IPS-15b (cell line): ENCODE measurements at regions not wholly inside any gene's neighbourhood (a gene's known extent, or its start where the extent isn't known, plus 50 kb on each side); places are given as distances from the start of the nearest gene placed in this dataset.

Experiments
- H3K27me3 ChIP-seq: one replicate; pipeline ENCODE4 v1.6.1; 2013; ENCODE audit warnings: low read length; ENCODE audit not compliant: control insufficient read depth, insufficient read depth
- H3K36me3 ChIP-seq: one replicate; pipeline ENCODE4 v1.6.1; 2013; ENCODE audit warnings: low read length; ENCODE audit not compliant: control insufficient read depth, insufficient read depth
- H3K4me1 ChIP-seq: one replicate; pipeline ENCODE4 v1.6.1; 2013; ENCODE audit warnings: mild to moderate bottlenecking, low read length; ENCODE audit not compliant: control insufficient read depth, insufficient read depth
- H3K4me3 ChIP-seq: one replicate; pipeline ENCODE4 v1.5.1; 2013; ENCODE audit warnings: low read depth, low read length
- H3K9ac ChIP-seq: one replicate; pipeline ENCODE4 v1.6.1; 2013; ENCODE audit warnings: low read depth, mild to moderate bottlenecking, low read length
- H3K9me3 ChIP-seq: one replicate; pipeline ENCODE4 v1.6.1; 2013; ENCODE audit warnings: mild to moderate bottlenecking, low read length; ENCODE audit not compliant: control insufficient read depth, insufficient read depth

DNA sequence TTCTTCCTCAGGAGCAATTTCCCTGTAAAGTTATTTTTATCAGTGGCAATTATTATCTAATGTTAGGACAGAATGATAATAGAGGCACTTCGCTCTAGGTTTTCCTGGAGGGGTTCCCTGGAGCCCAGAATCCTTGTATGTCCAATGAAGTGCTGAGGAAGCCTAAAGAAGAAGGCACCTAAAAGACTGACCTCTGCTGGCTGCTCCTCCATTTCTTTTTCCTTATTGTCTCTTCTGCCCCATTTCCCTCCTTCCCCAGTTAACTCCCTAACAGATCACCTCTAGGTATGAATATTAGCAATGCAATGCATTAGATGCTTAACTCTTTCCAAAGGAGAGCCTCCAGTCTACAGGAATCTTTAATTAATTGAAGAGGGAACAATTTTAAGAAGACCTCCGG is 985.4 kb downstream of the DIAPH3 start:
- Histone ChIP-seq H3K9ac (no peak overlapping the region), H3K36me3 (no peaks in the 10 kb centered on the region), H3K27me3 (no peaks in the 10 kb centered on the region), H3K4me3 (no peak overlapping the region), H3K9me3 (no peaks in the 10 kb centered on the region), H3K4me1 (no peaks in the 10 kb centered on the region)

- Histone ChIP-seq H3K4me1 (no peaks in the 10 kb centered on the region), H3K36me3 (no peaks in the 10 kb centered on the region), H3K4me3 (no peak overlapping the region), H3K27me3 (no peaks in the 10 kb centered on the region), H3K9me3 (no peaks in the 10 kb centered on the region), H3K9ac (no peak overlapping the region)
Observed at GRCh38 chr13:59182241-59182640, 981.5 kb downstream of the DIAPH3 start.

DNA sequence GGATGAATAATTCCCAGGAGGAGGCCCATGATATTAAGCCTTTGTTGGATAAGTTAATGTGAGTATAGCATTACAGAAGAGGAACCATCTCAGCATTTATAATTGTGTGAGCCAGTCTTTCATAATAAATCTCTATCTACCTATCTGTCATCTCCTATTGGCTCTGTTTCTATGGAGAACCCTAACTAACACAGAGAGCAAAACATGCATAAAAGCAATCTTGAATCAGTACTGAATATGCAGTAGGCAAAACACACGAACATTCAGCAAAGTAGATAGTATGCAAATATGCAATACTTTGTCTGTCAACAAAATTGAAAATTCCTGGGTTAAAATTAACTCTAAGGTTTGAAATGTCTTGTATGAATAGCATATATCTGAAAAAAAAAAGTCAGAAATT is 966.3 kb downstream of the DIAPH3 start:
- H3K36me3 ChIP-seq: no peaks in the 10 kb centered on the region
- no peak overlapping the region for H3K4me3 ChIP-seq
- H3K9me3 ChIP-seq: no peaks in the 10 kb centered on the region
- no peaks in the 10 kb centered on the region for H3K27me3 ChIP-seq
- no peak overlapping the region for H3K9ac ChIP-seq
- H3K4me1 ChIP-seq: no peaks in the 10 kb centered on the region

GRCh38 chr13:59201841-59202240 is 961.9 kb downstream of the DIAPH3 start:
- no peaks in the 10 kb centered on the region for H3K36me3 ChIP-seq
- no peaks in the 10 kb centered on the region for H3K9me3 ChIP-seq
- H3K27me3 ChIP-seq: no peaks in the 10 kb centered on the region
- H3K4me3 ChIP-seq: no peak overlapping the region
- H3K4me1 ChIP-seq: no peaks in the 10 kb centered on the region
- no peak overlapping the region for H3K9ac ChIP-seq

- Histone ChIP-seq H3K9ac (no peak overlapping the region), H3K27me3 (no peaks in the 10 kb centered on the region), H3K4me1 (no peaks in the 10 kb centered on the region), H3K36me3 (no peaks in the 10 kb centered on the region), H3K9me3 (no peaks in the 10 kb centered on the region), H3K4me3 (no peak overlapping the region)
Observed at GRCh38 chr13:59203855-59204254, 959.9 kb downstream of the DIAPH3 start.

- no peaks in the 10 kb centered on the region for H3K4me1 ChIP-seq
- H3K9me3 ChIP-seq: no peaks in the 10 kb centered on the region
- no peaks in the 10 kb centered on the region for H3K27me3 ChIP-seq
- no peak overlapping the region for H3K4me3 ChIP-seq
- no peaks in the 10 kb centered on the region for H3K36me3 ChIP-seq
- no peak overlapping the region for H3K9ac ChIP-seq
Observed at GRCh38 chr13:59205501-59205900, 958.2 kb downstream of the DIAPH3 start.

DNA sequence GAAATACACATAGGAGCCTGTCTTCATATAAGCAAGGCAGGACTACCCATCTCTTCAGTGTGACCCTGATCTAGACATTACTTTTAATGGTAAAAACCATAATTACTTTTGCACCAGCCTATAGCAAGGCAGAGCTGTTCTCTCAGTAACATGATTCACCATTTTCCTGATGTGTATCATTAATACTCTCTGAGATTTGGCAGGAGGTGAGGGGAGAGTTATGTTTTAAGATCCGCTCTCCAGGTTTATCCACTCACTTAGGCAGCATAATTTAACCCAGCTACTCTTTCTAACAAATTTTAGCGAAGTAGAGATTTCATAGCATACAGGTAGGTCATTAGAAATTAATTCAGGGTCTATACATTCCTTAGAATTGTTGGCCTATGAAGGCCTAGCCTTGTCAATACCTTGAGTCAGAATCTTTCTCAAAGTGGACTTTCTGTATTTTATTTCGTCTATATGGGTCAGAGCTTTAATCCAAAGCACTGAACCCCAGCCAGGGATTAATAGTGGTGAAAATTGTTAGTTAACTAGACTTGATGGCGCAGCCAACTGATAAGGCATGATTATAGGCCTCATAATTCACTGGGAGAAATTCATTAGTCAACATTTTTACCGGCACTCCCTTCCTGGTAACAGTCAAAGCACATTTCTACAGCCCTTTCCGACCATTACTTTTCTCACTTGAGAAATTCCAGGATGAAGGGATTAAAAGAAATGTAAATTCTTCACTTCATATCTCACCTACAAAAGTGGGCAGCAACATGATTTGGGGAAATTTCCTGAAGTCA is 955.1 kb downstream of the DIAPH3 start:
- Histone ChIP-seq H3K4me3 (no peak overlapping the region), H3K9ac (no peak overlapping the region), H3K4me1 (no peaks in the 10 kb centered on the region), H3K9me3 (no peaks in the 10 kb centered on the region), H3K36me3 (no peaks in the 10 kb centered on the region), H3K27me3 (no peaks in the 10 kb centered on the region)

GRCh38 chr13:59210543-59210942 is 953.2 kb downstream of the DIAPH3 start:
- Histone ChIP-seq H3K27me3 (no peaks in the 10 kb centered on the region), H3K36me3 (no peaks in the 10 kb centered on the region), H3K9ac (no peak overlapping the region), H3K4me1 (no peaks in the 10 kb centered on the region), H3K4me3 (no peak overlapping the region), H3K9me3 (no peaks in the 10 kb centered on the region)

DNA sequence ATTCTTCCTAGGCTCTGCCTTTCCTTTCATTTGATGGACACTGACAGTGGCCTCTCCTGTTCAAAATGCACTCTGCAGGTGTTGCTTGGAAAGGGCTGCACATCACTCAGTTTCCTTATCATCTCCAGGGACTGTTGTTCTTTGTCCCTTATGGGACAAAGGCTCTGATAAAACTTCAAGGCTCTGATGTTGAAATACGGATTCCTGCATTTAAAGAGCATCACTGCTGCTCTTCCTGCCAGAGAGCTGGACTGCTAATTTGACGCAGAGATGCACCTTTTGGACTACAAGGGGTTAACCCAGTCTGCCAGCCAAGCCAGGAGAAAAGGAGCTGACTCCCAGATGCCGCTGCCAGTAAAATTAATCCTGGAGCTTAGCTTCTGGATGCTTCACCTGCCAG is 952.1 kb downstream of the DIAPH3 start:
- H3K9ac ChIP-seq: no peak overlapping the region
- no peaks in the 10 kb centered on the region for H3K36me3 ChIP-seq
- H3K9me3 ChIP-seq: no peaks in the 10 kb centered on the region

GRCh38 chr13:59229401-59229800 is 934.3 kb downstream of the DIAPH3 start:
- Histone ChIP-seq H3K27me3 (no peaks in the 10 kb centered on the region), H3K9ac (no peak overlapping the region), H3K9me3 (no peaks in the 10 kb centered on the region), H3K4me1 (no peaks in the 10 kb centered on the region), H3K4me3 (no peak overlapping the region), H3K36me3 (no peaks in the 10 kb centered on the region)

More for the DNA sequence above, 952.1 kb downstream of the DIAPH3 start:
- no peaks in the 10 kb centered on the region for H3K4me1 ChIP-seq
- H3K4me3 ChIP-seq: no peak overlapping the region
- H3K27me3 ChIP-seq: no peaks in the 10 kb centered on the region

DNA sequence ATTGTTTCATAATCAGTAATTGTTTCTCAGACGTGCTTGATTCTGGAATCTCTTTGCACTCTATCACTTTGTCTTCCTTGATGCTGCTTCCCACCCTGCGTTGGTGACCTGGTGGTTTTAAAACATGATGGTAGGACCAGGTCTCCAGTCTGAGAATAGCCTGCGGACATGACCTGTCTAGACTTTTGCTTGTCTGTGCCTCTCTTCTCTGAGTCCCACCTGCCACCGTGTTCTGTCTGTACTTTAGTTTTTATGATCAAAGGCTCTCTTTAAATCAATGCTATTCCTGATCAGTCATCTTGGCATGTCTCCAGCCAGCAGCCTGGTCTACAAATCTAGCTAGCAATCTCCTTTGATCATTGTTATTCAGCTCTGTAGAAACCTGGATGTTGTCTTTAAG is 933.9 kb downstream of the DIAPH3 start:
- Histone ChIP-seq H3K27me3 (no peaks in the 10 kb centered on the region), H3K9ac (no peak overlapping the region), H3K4me1 (no peaks in the 10 kb centered on the region), H3K9me3 (no peaks in the 10 kb centered on the region), H3K4me3 (no peak overlapping the region), H3K36me3 (no peaks in the 10 kb centered on the region)

- Histone ChIP-seq H3K4me1 (no peaks in the 10 kb centered on the region), H3K27me3 (no peaks in the 10 kb centered on the region), H3K36me3 (no peaks in the 10 kb centered on the region), H3K9me3 (no peaks in the 10 kb centered on the region), H3K9ac (no peak overlapping the region), H3K4me3 (no peak overlapping the region)
Observed at GRCh38 chr13:59230484-59231264, 933.1 kb downstream of the DIAPH3 start.
